OCI-LY1 (cell line): ENCODE measurements at regions not wholly inside any gene's neighbourhood (a gene's known extent, or its start where the extent isn't known, plus 50 kb on each side); places are given as distances from the start of the nearest gene placed in this dataset.

Source experiments
- CTCF ChIP-seq: fragments of 200-600 bp; sonication (generic), shearing (Covaris generic); IDR thresholded peaks from 2 replicates; pipeline ENCODE4 v1.5.1; 2017; ENCODE audit warnings: mild to moderate bottlenecking, antibody characterized with exemption, low read length, moderate library complexity, mixed read lengths
- EZH2 ChIP-seq: fragments of 200-600 bp; sonication (generic), shearing (Covaris generic); IDR thresholded peaks from 2 replicates; pipeline ENCODE4 v1.8.0; 2017; ENCODE audit warnings: borderline replicate concordance, mixed run types, mild to moderate bottlenecking, antibody characterized with exemption, low read length, moderate library complexity, mixed read lengths

- TF ChIP-seq CTCF (no peak), EZH2 (no peak)
Observed at GRCh38 chr14:77988096-77988870, 181.9 kb upstream of the NRXN3 start.
